SK-N-SH (cell line): ENCODE measurements at regions not wholly inside any gene's neighbourhood (a gene's known extent, or its start where the extent isn't known, plus 50 kb on each side); places are given as distances from the start of the nearest gene placed in this dataset.

Experiments used
- CTCF ChIA-PET: fragments of 300-600, 350-600 bp; formaldehyde crosslinking; extraction: SDS; loops from one replicate; lab custom pipeline; 2021; lab: Yijun Ruan, JAX
- POLR2A ChIA-PET: fragments of 350-600 bp; sonication (Branson Sonifier 250); formaldehyde crosslinking; extraction: SDS; loops from one replicate; lab custom pipeline; 2020; ENCODE audit warnings: antibody characterized with exemption, inconsistent platforms; lab: Yijun Ruan, JAX
- DNase-seq: peaks from one replicate; pipeline ENCODE4 v3.0.0; 2012
- H2AFZ ChIP-seq: fragments of 200-600 bp; sonication (generic); 2 replicates; pipeline ENCODE4 v1.8.1; 2016; ENCODE audit warnings: antibody characterized with exemption, mild to moderate bottlenecking, low read depth
- H3F3A ChIP-seq: fragments of 200-600 bp; sonication (generic); replicated peaks from 2 replicates; pipeline ENCODE3; 2016; ENCODE audit warnings: antibody characterized with exemption, mild to moderate bottlenecking; ENCODE audit not compliant: insufficient read depth
- H3K27ac ChIP-seq, 2 experiments: fragments of 200-500 bp in 1 of 2; fragments of 200-600 bp in 1 of 2; sonication (Bioruptor generic) in 1 of 2; sonication (generic), shearing (Covaris generic) in 1 of 2; 2 replicates each; pipeline versions ENCODE4 v1.5.1 to v1.6.1; 2014 to 2016; ENCODE audit warnings: low read depth in 2 of 2, inconsistent platforms in 1 of 2, low read length in 1 of 2, mild to moderate bottlenecking in 1 of 2, mixed read lengths in 1 of 2
- H3K27me3 ChIP-seq: fragments of 200-600 bp; sonication (generic), shearing (Covaris generic); 2 replicates; pipeline ENCODE4 v1.6.1; 2016; ENCODE audit warnings: mixed run types; ENCODE audit not compliant: insufficient read depth
- H3K36me3 ChIP-seq, 2 experiments: fragments of 200-500 bp in 1 of 2; fragments of 200-600 bp in 1 of 2; sonication (Bioruptor generic) in 1 of 2; sonication (generic) in 1 of 2; replicated peaks in 1 of 2; 2 replicates each; pipeline versions ENCODE3 to v1.5.1; 2014 to 2016; ENCODE audit warnings: low read length in 1 of 2, mild to moderate bottlenecking in 1 of 2; ENCODE audit not compliant: insufficient read depth in 2 of 2, control insufficient read depth in 1 of 2
- H3K4me1 ChIP-seq, 2 experiments: fragments of 200-500 bp in 1 of 2; fragments of 200-600 bp in 1 of 2; sonication (Bioruptor generic) in 1 of 2; sonication (generic), shearing (Covaris generic) in 1 of 2; 2 replicates each; pipeline versions ENCODE4 v1.5.1 to v1.6.1; 2014 to 2016; ENCODE audit warnings: low read depth in 1 of 2, low read length in 1 of 2, mixed run types in 1 of 2; ENCODE audit not compliant: insufficient read depth in 2 of 2, control insufficient read depth in 1 of 2
- H3K4me2 ChIP-seq: fragments of 200-600 bp; sonication (generic), shearing (Covaris generic); 2 replicates; pipeline ENCODE4 v1.6.1; 2017; ENCODE audit warnings: mixed run types
- H3K4me3 ChIP-seq, 2 experiments: fragments of 200-500 bp in 1 of 2; fragments of 200-600 bp in 1 of 2; sonication (Bioruptor generic) in 1 of 2; sonication (generic), shearing (Covaris generic) in 1 of 2; 2 replicates each; pipeline versions ENCODE4 v1.5.1 to v1.8.1; 2014 to 2016; ENCODE audit warnings: low read depth in 2 of 2, inconsistent platforms in 1 of 2, low read length in 1 of 2, mild to moderate bottlenecking in 1 of 2, mixed read lengths in 1 of 2, moderate library complexity in 1 of 2
- H3K79me2 ChIP-seq: fragments of 200-600 bp; sonication (generic); 2 replicates; pipeline ENCODE4 v1.8.1; 2017; ENCODE audit warnings: mild to moderate bottlenecking; ENCODE audit not compliant: insufficient read depth
- H3K9ac ChIP-seq: fragments of 200-600 bp; sonication (generic); 2 replicates; pipeline ENCODE4 v1.6.1; 2017; ENCODE audit warnings: mixed run types
- H3K9me2 ChIP-seq: fragments of 200-600 bp; sonication (generic); 2 replicates; pipeline ENCODE4 v1.6.1; 2017; ENCODE audit warnings: mixed run types
- H3K9me3 ChIP-seq: fragments of 200-600 bp; sonication (generic); 2 replicates; pipeline ENCODE4 v1.6.1; 2017; ENCODE audit warnings: mixed run types, mild to moderate bottlenecking, moderate library complexity
- H4K20me1 ChIP-seq: fragments of 200-600 bp; sonication (generic); 2 replicates; pipeline ENCODE4 v1.6.1; 2017; ENCODE audit warnings: mild to moderate bottlenecking, mixed run types; ENCODE audit not compliant: insufficient read depth
- CHD2 ChIP-seq: fragments of 150-350 bp; IDR thresholded peaks from 2 replicates; pipeline ENCODE4 v1.6.1; 2018; ENCODE audit warnings: low read length; ENCODE audit not compliant: partially characterized antibody
- CTCF ChIP-seq: fragments of 200-600 bp; sonication (generic); IDR thresholded peaks from 2 replicates; pipeline ENCODE4 v1.6.1; 2017; ENCODE audit warnings: antibody characterized with exemption, mild to moderate bottlenecking, moderate library complexity
- ELF1 ChIP-seq: IDR thresholded peaks from 2 replicates; pipeline ENCODE4 v1.4.0; 2012
- EP300 ChIP-seq, 2 experiments: IDR thresholded peaks; 2 replicates each; pipeline versions ENCODE4 v1.4.0 to v1.6.1; 2012; ENCODE audit warnings: borderline replicate concordance in 1 of 2, low read depth in 1 of 2, low read length in 1 of 2
- FOSL2 ChIP-seq: IDR thresholded peaks from 2 replicates; pipeline ENCODE4 v1.4.0; 2012; ENCODE audit warnings: low read depth, mild to moderate bottlenecking, moderate library complexity, borderline replicate concordance
- FOXM1 ChIP-seq: IDR thresholded peaks from 2 replicates; pipeline ENCODE4 v1.4.0; 2012; ENCODE audit warnings: low read depth, mild to moderate bottlenecking
- GABPA ChIP-seq: IDR thresholded peaks from 2 replicates; pipeline ENCODE4 v1.4.0; 2012; ENCODE audit warnings: low read depth, mild to moderate bottlenecking
- IRF3 ChIP-seq: fragments of 150-350 bp; IDR thresholded peaks from 2 replicates; pipeline ENCODE4 v1.6.1; 2016; ENCODE audit warnings: mild to moderate bottlenecking, low read depth, low read length
- MXI1 ChIP-seq: IDR thresholded peaks from 2 replicates; pipeline ENCODE4 v1.6.1; 2012; ENCODE audit warnings: mild to moderate bottlenecking, low read depth, low read length, improper control_type of control experiment
- NRF1 ChIP-seq: IDR thresholded peaks from 2 replicates; pipeline ENCODE4 v1.6.1; 2012; ENCODE audit warnings: low read depth, mild to moderate bottlenecking, low read length
- PBX3 ChIP-seq: IDR thresholded peaks from 2 replicates; pipeline ENCODE4; 2012
- RAD21 ChIP-seq: IDR thresholded peaks from 2 replicates; pipeline ENCODE4 v1.6.1; 2012; ENCODE audit warnings: mild to moderate bottlenecking, low read length
- RCOR1 ChIP-seq: fragments of 150-350 bp; IDR thresholded peaks from 2 replicates; pipeline ENCODE4 v1.6.1; 2017; ENCODE audit warnings: antibody characterized with exemption, low read length
- RXRA ChIP-seq: IDR thresholded peaks from 2 replicates; pipeline ENCODE4 v1.4.0; 2012; ENCODE audit warnings: low read depth, mild to moderate bottlenecking, borderline replicate concordance
- SMC3 ChIP-seq: IDR thresholded peaks from 2 replicates; pipeline ENCODE4 v1.6.1; 2012; ENCODE audit warnings: low read depth, low read length, improper control_type of control experiment
- TEAD4 ChIP-seq: IDR thresholded peaks from 2 replicates; pipeline ENCODE4 v1.4.0; 2012; ENCODE audit warnings: mild to moderate bottlenecking, borderline replicate concordance; ENCODE audit not compliant: insufficient read depth
- YY1 ChIP-seq: IDR thresholded peaks from 2 replicates; pipeline ENCODE4 v1.4.0; 2012; ENCODE audit warnings: low read depth, mild to moderate bottlenecking
- WGBS: methylation state at CpG from one replicate; pipeline ENCODE4 v1.1.6; 2017; ENCODE audit warnings: low lambda C conversion rate; 5-methylcytosine and 5-hydroxymethylcytosine counted together

GRCh38 chr2:67320861-67321587 is 76.1 kb upstream of the ETAA1 start:
- Histone ChIP-seq H3K4me3 (no peak overlapping the region), H3K27me3 (no peaks in the 10 kb centered on the region), H3K79me2 (no peaks in the 10 kb centered on the region), H3K4me1 (peaks cover 48 to 50% of the 10 kb centered on the region in 2 experiments), H3K9ac (no peak overlapping the region), H3K9me3 (no peaks in the 10 kb centered on the region), H3F3A (peaks cover 11% of the 10 kb centered on the region), H3K36me3 (no peaks in the 10 kb centered on the region), H3K9me2 (peaks cover 8% of the 10 kb centered on the region; the same call in 1 of the 2 replicates), H3K27ac (peak overlapping the region in 1 of 2 experiments; percentile 90; a peak in 2 of 4 replicates), H2AFZ (peak overlapping the region; percentile 9; the same call in 1 of the 2 replicates), H4K20me1 (no peaks in the 10 kb centered on the region), H3K4me2 (no peak overlapping the region)
- WGBS, result 89% methylated on average over 3 of the region's 3 CpGs
- CTCF ChIA-PET, result interaction anchor here (0.8 to 1.6 kb wide), 2 partner anchors 87 to 330 kb away, joined by 4 to 5 read pairs; no protein-coding TSS in a partner anchor
- no peak for TF ChIP-seq TEAD4
- TF ChIP-seq FOXM1, result no peak
- no peak for TF ChIP-seq CHD2
- TF ChIP-seq MXI1, result no peak
- no peak for TF ChIP-seq GABPA
- TF ChIP-seq ELF1, result no peak
- no peak for TF ChIP-seq RAD21
- TF ChIP-seq SMC3, result no peak
- TF ChIP-seq CTCF, result no peak
- TF ChIP-seq EP300 (IDR thresholded peaks at IDR 0.05; ENCODE audit: borderline replicate concordance in 1 of 2, low read depth in 1 of 2, low read length in 1 of 2), result no peak
- no peak for TF ChIP-seq RXRA
- TF ChIP-seq NRF1, result no peak
- DNase-seq, result no peak
- POLR2A ChIA-PET, result no interaction called here

- Histone ChIP-seq H3K27me3 (no peaks in the 10 kb centered on the region), H3K79me2 (no peaks in the 10 kb centered on the region), H3K4me2 (no peak overlapping the region), H3K27ac (peak overlapping the region in 1 of 2 experiments; percentile 90; a peak in 2 of 4 replicates), H3K36me3 (no peaks in the 10 kb centered on the region), H3K9ac (no peak overlapping the region), H3K9me2 (peaks cover 8% of the 10 kb centered on the region; the same call in 1 of the 2 replicates), H3K9me3 (no peaks in the 10 kb centered on the region), H2AFZ (no peak overlapping the region), H3F3A (peaks cover 11% of the 10 kb centered on the region), H3K4me3 (no peak overlapping the region), H4K20me1 (no peaks in the 10 kb centered on the region), H3K4me1 (peaks cover 48 to 51% of the 10 kb centered on the region in 2 experiments)
- WGBS, result 95% methylated on average over 3 of the region's 3 CpGs
- ChIA-PET POLR2A (no interaction called here), CTCF (interaction anchor here (0.8 to 1.6 kb wide), 5 partner anchors 87 to 892 kb away, joined by 4 to 5 read pairs (median 4); partner anchors contain the start of gene MEIS1)
- TF ChIP-seq YY1, result no peak
- TF ChIP-seq PBX3, result no peak
- TF ChIP-seq RCOR1, result no peak
- no peak for TF ChIP-seq NRF1
- no peak for TF ChIP-seq FOSL2
- no peak for TF ChIP-seq IRF3
- no peak for TF ChIP-seq MXI1
- no peak for TF ChIP-seq RAD21
- no peak for TF ChIP-seq CHD2
- no peak for DNase-seq
Observed at GRCh38 chr2:67321588-67321903, 75.6 kb upstream of the ETAA1 start.
